ENCODE measurements at regions not wholly inside any gene's neighbourhood (a gene's known extent, or its start where the extent isn't known, plus 50 kb on each side); places are given as distances from the start of the nearest gene placed in this dataset.

GRCh38 chr7:28231176-28231575 lies 50.6 kb upstream of the JAZF1 start:
- no peak for DNase-seq (ENCODE audit: low spot score)

- DNase-seq (ENCODE audit: low spot score), result no peak
Measured at GRCh38 chr7:28236560-28236959, 56.0 kb upstream of the JAZF1 start.

DNA sequence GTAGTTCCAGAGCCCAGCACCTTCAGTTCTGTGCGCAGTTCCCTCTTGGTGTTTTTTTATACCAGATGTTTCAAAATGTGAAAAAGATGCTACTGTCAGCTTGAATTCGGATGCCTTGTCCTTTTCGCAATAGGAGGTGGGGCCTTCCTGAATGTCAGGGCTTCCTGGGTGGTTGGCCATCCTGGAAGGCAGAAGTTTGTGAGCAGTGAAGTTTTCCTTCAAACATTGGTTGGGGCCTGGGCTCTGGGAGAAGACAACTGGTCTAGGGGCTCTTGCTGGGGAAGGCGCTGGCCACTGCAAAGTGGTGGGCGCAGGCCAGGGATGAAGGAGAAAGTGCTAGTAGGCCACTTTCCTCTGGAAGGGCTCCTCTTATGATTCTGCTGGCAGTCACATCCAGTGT lies 56.8 kb upstream of the JAZF1 start:
- no peak for DNase-seq (ENCODE audit: low spot score)

DNA sequence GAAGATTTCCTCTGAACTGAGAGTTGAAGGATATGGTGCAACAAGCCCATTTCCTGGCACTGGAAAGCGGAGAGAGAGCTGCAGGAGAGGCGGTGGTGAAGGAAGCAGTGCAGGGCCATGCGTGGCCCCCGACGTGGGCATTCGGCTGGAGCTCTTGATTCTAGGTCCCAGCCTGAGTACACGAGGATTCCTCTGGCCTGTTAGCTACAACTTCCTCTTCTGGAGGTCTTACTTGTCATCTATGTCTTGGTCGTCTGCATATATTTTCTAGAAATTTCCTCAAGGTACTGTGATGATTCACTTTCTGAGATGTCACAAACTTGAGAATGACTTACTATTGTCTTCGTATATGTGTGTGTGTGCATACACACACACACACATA lies 59.2 kb upstream of the JAZF1 start:
- DNase-seq (ENCODE audit: low spot score), result no peak

DNA sequence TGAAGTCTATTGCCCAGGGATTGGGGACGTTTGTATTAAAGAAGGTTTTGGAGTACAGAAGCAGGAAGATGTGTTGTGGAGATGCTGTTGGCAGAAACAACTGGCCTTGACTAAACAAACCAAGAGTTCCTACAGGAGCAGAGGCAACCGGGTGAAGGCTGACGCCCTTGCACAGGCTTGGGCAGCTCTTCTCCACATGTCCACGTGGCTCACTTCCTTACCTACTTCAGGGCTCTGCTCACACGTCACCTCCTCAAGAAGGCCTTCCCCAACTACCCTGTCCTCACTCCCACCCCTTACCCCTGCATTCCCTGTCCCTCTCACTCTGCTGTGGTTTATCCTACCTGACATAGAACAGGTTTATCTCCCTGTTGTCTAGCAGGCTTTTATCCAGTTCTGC lies 59.9 kb upstream of the JAZF1 start:
- DNase-seq (ENCODE audit: low spot score), result no peak

DNA sequence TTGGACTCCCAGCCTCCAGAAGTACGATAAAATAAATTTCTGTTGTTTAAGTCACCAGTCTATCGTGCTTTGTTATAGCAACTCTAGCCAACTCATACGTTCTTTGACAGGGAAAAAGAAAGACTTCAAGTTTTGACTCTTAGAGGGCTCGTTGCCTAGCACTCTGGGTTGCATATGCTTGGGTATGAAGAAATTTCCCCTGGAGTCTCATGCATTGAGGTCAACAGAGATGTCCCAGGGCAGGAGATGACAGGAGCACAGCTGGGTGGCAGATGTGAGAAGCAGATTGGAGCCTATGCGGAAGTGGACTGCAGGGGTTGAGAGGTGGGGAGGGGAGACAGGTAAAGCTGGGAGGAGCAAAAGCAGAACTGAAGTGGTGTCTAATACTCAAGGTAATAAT lies 63.3 kb upstream of the JAZF1 start:
- DNase-seq (ENCODE audit: low spot score), result no peak

GRCh38 chr7:28245123-28245878 lies 64.7 kb upstream of the JAZF1 start:
- DNase-seq (ENCODE audit: low spot score), result no peak

DNA sequence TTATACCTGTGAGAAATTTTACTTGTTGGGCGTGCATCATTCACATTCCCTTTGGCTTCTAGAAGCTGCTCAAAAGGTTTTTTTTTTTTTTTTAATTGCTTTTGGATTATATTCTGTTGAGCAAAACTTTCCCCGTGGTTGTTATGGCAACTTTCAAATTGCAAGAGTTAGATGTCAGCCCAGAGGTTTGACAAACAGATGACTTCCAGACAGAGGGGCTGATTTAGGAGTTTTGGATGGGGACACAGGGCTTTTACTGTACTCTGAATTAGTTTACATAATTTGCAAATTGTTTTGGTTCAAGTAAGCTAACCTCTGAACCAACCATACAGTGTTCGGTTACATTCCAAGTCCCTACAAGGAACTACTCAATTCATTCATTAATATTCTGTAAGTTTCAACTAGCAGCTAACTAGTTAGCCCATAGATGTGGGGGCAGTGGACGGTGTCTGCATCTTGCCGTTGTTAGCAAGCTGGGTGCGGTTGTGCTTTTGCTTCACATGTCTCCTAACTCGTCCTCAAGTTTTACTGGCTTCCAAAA lies 66.4 kb upstream of the JAZF1 start:
- DNase-seq (ENCODE audit: low spot score), result no peak

- DNase-seq (ENCODE audit: low spot score), result no peak
Measured at GRCh38 chr7:28258240-28258639, 77.6 kb upstream of the JAZF1 start.

DNA sequence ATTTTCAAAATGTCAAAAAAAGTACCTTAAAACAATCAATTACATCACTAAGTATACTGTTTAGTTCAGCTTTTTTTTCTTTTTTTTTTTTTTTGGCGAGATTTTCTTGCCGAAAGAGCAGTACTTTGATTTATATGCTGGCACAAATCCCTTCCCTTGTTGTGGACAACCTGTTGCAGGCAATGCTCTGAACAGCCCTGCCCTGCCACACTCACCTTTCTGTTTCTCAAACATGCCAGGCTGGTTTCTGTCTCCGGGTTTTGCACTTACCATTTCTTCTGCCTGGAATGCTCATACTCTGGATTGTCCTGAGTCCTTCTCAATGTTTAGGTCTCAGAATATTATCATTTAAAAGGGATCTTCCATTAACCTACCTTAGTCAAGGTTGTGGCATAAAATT lies 80.4 kb upstream of the JAZF1 start:
- DNase-seq (ENCODE audit: low spot score), result no peak

DNA sequence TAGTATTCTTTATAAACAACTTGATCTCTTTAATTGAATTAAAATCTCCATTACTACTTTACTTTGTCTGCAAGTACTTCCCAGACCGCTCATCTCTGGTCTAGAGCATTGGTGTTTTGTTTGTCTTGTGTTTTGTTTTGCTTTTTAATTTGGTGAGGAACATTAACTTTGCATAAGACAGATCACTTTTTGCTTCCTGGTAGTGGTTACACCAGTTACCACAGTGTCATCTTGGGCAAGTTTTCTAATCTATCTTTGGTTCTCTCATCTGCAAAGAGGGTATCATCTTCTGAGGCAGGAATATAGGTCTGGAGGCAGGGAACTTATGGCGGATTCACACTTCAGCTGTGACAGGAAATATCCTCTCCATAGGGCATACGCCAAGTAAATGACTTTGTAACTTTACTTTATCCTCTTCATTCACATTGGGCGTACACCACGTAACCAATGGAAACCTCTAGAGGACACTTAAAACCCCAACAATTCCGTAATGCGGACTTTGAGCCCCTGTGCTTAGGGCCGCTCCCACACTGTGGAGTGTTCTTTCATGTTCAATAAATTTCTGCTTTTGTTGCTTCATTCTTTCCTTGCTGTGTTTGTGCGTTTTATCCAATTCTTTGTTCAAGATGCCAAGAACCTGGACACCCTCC lies 83.2 kb upstream of the JAZF1 start:
- DNase-seq (ENCODE audit: low spot score), result no peak

DNA sequence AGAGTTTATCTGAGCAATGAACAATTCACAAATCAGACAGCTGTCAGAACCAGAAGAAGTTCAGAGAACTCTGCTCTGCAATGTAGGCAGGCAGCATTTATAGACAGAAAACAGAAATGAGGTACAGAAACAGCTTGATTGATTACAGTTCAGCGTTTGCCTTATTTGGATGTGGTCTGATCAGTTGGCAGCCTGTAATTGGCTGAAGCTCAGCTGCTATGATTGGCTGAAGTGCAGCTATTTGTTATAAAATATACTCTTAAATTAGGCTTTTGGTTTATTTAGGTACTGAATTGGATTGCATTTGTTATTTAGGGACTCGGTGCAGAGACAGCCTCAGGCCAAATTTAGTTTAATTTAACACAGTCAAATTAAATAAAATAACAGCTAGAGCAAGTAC lies 85.8 kb upstream of the JAZF1 start:
- DNase-seq (ENCODE audit: low spot score), result no peak

DNA sequence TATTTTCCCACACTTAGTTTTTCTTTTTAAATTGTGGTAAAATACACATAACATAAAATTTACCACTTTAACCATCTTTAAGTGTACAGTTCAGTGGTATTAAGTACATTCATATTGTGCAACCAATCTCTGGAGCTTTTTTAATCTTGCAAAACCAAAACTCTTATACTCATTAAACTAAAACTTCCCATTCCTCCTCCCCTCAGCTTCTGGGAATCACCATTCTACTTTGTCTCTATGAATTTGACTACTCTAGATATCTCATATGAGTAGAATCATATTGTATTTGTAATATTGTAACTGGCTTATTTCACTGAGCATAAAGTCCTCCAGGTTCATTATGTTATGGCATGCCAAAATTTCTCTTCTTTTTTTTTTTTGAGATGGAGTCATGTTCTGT lies 86.4 kb upstream of the JAZF1 start:
- no peak for DNase-seq (ENCODE audit: low spot score)

- no peak for DNase-seq (ENCODE audit: low spot score)
Measured at GRCh38 chr7:28269700-28270361, 89.2 kb upstream of the JAZF1 start.

DNA sequence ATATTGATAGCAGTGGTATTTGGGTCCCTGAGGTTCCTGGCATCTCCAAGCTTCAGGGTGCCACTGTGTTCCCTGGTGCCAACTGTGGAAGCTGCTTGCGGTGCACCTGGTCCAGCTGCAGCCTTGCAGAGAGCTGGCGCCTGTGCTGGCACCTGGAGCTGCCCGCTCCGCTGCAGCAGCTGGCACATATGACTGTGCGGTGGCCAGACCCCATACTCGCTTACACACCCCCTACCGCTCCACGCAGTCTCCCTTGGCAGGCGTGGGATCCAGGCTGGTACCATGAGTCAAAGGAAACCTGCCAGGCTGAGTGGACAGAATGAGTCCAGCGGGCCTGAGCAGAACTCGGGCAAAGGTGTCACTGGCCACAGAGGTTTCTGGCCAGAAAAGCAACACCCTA lies 89.9 kb upstream of the JAZF1 start:
- DNase-seq (ENCODE audit: low spot score), result no peak

GRCh38 chr7:28272461-28272877 lies 91.9 kb upstream of the JAZF1 start:
- peak; percentile 82 for DNase-seq (ENCODE audit: low spot score)

GRCh38 chr7:28276298-28276697 lies 95.7 kb upstream of the JAZF1 start:
- no peak for DNase-seq (ENCODE audit: low spot score)

- no peak for DNase-seq (ENCODE audit: low spot score)
Measured at GRCh38 chr7:28277364-28277763, 96.8 kb upstream of the JAZF1 start.

GRCh38 chr7:28277958-28278357 lies 97.4 kb upstream of the JAZF1 start:
- DNase-seq (ENCODE audit: low spot score), result no peak

DNA sequence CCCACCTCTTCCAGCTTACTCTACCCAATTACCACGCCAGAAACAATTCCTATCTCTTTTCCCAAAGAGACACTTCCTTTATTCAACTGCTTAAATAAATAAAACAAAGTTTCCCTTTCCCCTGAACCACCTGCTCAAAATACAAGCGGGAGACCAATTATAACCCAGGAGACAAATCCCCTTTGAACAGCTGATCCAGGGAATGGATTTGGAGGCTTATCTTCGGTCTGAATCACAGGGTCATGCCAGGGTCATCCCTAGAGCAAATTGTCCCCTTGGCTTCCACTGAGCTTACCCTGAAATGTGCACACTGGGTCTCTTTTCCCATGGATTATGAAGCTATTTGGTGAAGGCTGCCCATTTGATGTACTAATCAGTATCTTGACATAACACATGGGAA lies 99.9 kb upstream of the JAZF1 start:
- no peak for DNase-seq (ENCODE audit: low spot score)

GRCh38 chr7:28290496-28290895 lies 109.9 kb upstream of the JAZF1 start:
- DNase-seq (ENCODE audit: low spot score), result no peak

GRCh38 chr7:28291559-28291958 lies 111.0 kb upstream of the JAZF1 start:
- DNase-seq (ENCODE audit: low spot score), result no peak

DNA sequence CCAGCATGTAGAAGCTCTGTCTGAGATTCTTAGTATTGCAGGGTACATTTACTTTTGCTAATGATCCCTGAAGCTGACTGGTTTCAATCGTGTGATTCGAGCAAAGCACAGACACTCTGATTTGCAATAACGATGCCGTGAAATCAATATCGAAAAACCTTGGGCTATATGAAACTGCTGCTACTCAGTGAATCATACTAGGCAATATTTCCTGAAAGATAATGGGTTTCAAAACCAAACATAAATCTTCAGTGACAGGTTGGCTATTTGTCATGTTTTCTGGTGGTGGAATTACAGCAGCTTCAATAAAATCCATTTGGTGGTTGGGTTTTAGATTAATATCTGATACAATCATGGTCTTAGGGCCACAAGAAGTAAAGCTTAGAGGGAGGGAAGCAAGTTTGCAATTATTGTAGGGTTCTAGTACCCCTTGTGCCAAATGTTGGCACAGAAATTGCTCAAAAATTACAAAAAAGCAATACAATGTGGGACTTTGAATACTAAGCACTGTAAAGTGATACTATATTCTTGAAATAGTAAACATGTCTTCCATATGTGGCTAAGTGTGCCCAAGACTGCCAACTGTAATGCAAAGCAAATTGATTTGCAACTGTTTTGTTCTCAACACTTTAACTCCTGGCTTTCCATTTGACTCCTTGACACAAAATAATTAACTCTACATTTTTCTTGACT lies 112.4 kb upstream of the JAZF1 start:
- no peak for DNase-seq (ENCODE audit: low spot score)
